LNCAP (cell line): ENCODE measurements at regions not wholly inside any gene's neighbourhood (a gene's known extent, or its start where the extent isn't known, plus 50 kb on each side); places are given as distances from the start of the nearest gene placed in this dataset.

Source experiments
- CTCF ChIP-seq: fragments of 450-650 bp; IDR thresholded peaks from 2 replicates; pipeline ENCODE4 v1.5.1; 2017; ENCODE audit warnings: mild to moderate bottlenecking

- TF ChIP-seq CTCF = no peak
These were observed 298.2 kb upstream of the ZNF608 start for GRCh38 chr5:125044491-125045282.

- no peak for TF ChIP-seq CTCF
These were observed 299.2 kb upstream of the ZNF608 start for GRCh38 chr5:125045646-125046045.

- TF ChIP-seq CTCF = no peak
These were observed 300.4 kb upstream of the ZNF608 start for GRCh38 chr5:125046838-125047237.

GRCh38 chr5:125047871-125048270, 301.4 kb upstream of the ZNF608 start:
- no peak for TF ChIP-seq CTCF

GRCh38 chr5:125049721-125050702, 303.6 kb upstream of the ZNF608 start:
- no peak for TF ChIP-seq CTCF

GRCh38 chr5:125050926-125051325, 304.5 kb upstream of the ZNF608 start:
- no peak for TF ChIP-seq CTCF

GRCh38 chr5:125052584-125052983, 306.1 kb upstream of the ZNF608 start:
- no peak for TF ChIP-seq CTCF
